Mesenchymal stem cell (in vitro differentiated cells and primary cell): ENCODE measurements at regions not wholly inside any gene's neighbourhood (a gene's known extent, or its start where the extent isn't known, plus 50 kb on each side); places are given as distances from the start of the nearest gene placed in this dataset.

Experiments
- DNase-seq: peaks from one replicate; pipeline ENCODE4 v3.0.0-alpha.2; 2013
- H2AFZ ChIP-seq: one replicate; pipeline ENCODE4 v1.6.1; 2013; ENCODE audit warnings: low read depth, mild to moderate bottlenecking, control low read depth, inconsistent platforms, low read length, moderate library complexity
- H2AK5ac ChIP-seq: 2 replicates; pipeline ENCODE4 v1.6.1; 2013; ENCODE audit warnings: low read length, moderate library complexity, mild to moderate bottlenecking, inconsistent platforms; ENCODE audit not compliant: severe bottlenecking
- H2BK120ac ChIP-seq: one replicate; pipeline ENCODE4 v1.6.1; 2013; ENCODE audit warnings: low read depth, mild to moderate bottlenecking, inconsistent platforms, low read length, moderate library complexity
- H2BK12ac ChIP-seq, 2 experiments: one replicate each; pipeline ENCODE4 v1.6.1; 2013; ENCODE audit warnings: inconsistent platforms in 2 of 2, low read length in 2 of 2, mild to moderate bottlenecking in 2 of 2, moderate library complexity in 2 of 2, control low read depth in 1 of 2
- H2BK15ac ChIP-seq: one replicate; pipeline ENCODE4 v1.6.1; 2013; ENCODE audit warnings: mild to moderate bottlenecking, low read depth, inconsistent platforms; ENCODE audit not compliant: poor library complexity, severe bottlenecking
- H2BK5ac ChIP-seq: 2 replicates; pipeline ENCODE4 v1.6.1; 2013; ENCODE audit warnings: low read depth, mild to moderate bottlenecking, low read length, control low read depth, inconsistent platforms; ENCODE audit not compliant: poor library complexity, severe bottlenecking
- H3K14ac ChIP-seq, 2 experiments: one replicate each; pipeline ENCODE4 v1.6.1; 2013; ENCODE audit warnings: inconsistent platforms in 2 of 2, low read length in 2 of 2, control low read depth in 1 of 2, mild to moderate bottlenecking in 1 of 2, moderate library complexity in 1 of 2
- H3K18ac ChIP-seq, 2 experiments: one replicate each; pipeline ENCODE4 v1.6.1; 2013; ENCODE audit warnings: inconsistent platforms in 2 of 2, low read length in 2 of 2, control low read depth in 1 of 2, low read depth in 1 of 2, mild to moderate bottlenecking in 1 of 2
- H3K23ac ChIP-seq, 2 experiments: one replicate each; pipeline ENCODE4 v1.6.1; 2013; ENCODE audit warnings: inconsistent platforms in 2 of 2, low read length in 2 of 2, mild to moderate bottlenecking in 2 of 2, moderate library complexity in 2 of 2, control low read depth in 1 of 2
- H3K27ac ChIP-seq: 2 replicates; pipeline ENCODE4 v1.5.1; 2013; ENCODE audit warnings: mild to moderate bottlenecking, moderate library complexity, low read length, control low read depth, inconsistent platforms; ENCODE audit not compliant: poor library complexity, severe bottlenecking
- H3K27me3 ChIP-seq, 2 experiments: 2 replicates each; pipeline versions ENCODE4 v1.6.1 to v1.7.0; 2013; ENCODE audit warnings: low read length in 2 of 2, mild to moderate bottlenecking in 2 of 2, moderate library complexity in 2 of 2, control low read depth in 1 of 2, inconsistent platforms in 1 of 2; ENCODE audit not compliant: control insufficient read depth in 1 of 2, insufficient read depth in 1 of 2
- H3K36me3 ChIP-seq, 2 experiments: 2 replicates each; pipeline versions ENCODE4 v1.6.1 to v1.7.0; 2013; ENCODE audit warnings: low read length in 2 of 2, control low read depth in 1 of 2, inconsistent platforms in 1 of 2, low read depth in 1 of 2, mild to moderate bottlenecking in 1 of 2; ENCODE audit not compliant: insufficient read depth in 2 of 2, control insufficient read depth in 1 of 2
- H3K4ac ChIP-seq, 2 experiments: one replicate each; pipeline ENCODE4 v1.6.1; 2013; ENCODE audit warnings: inconsistent platforms in 2 of 2, low read length in 2 of 2, mild to moderate bottlenecking in 2 of 2, moderate library complexity in 2 of 2, control low read depth in 1 of 2, low read depth in 1 of 2
- H3K4me1 ChIP-seq: 2 replicates; pipeline ENCODE4 v1.6.1; 2013; ENCODE audit warnings: low read depth, low read length, control low read depth; ENCODE audit not compliant: control insufficient read depth, insufficient read depth
- H3K4me2 ChIP-seq: 2 replicates; pipeline ENCODE4 v1.6.1; 2013; ENCODE audit warnings: low read length, mild to moderate bottlenecking, inconsistent platforms; ENCODE audit not compliant: poor library complexity, severe bottlenecking
- H3K4me3 ChIP-seq, 2 experiments: 2 replicates each; pipeline versions ENCODE4 v1.5.1 to v1.7.0; 2013; ENCODE audit warnings: low read length in 2 of 2, mild to moderate bottlenecking in 2 of 2, control low read depth in 1 of 2, low read depth in 1 of 2; ENCODE audit not compliant: insufficient read depth in 1 of 2
- H3K79me1 ChIP-seq: replicated peaks from 2 replicates; pipeline ENCODE4 v1.6.1; 2013; ENCODE audit warnings: mild to moderate bottlenecking, control low read depth, low read length, inconsistent platforms; ENCODE audit not compliant: poor library complexity, severe bottlenecking
- H3K9ac ChIP-seq: 2 replicates; pipeline ENCODE4 v1.7.0; 2013; ENCODE audit warnings: mild to moderate bottlenecking, low read length, moderate library complexity
- H3K9me3 ChIP-seq: 2 replicates; pipeline ENCODE4 v1.7.0; 2013; ENCODE audit warnings: mild to moderate bottlenecking, low read length; ENCODE audit not compliant: control insufficient read depth
- H4K8ac ChIP-seq: one replicate; pipeline ENCODE4 v1.6.1; 2013; ENCODE audit warnings: inconsistent platforms, mild to moderate bottlenecking, low read length, moderate library complexity
- H4K91ac ChIP-seq: one replicate; pipeline ENCODE4 v1.6.1; 2013; ENCODE audit warnings: mild to moderate bottlenecking, low read length, inconsistent platforms
- WGBS: methylation state at CpG from one replicate; pipeline ENCODE4 v1.1.7; 2013; ENCODE audit warnings: mixed read lengths; 5-methylcytosine and 5-hydroxymethylcytosine counted together

DNA sequence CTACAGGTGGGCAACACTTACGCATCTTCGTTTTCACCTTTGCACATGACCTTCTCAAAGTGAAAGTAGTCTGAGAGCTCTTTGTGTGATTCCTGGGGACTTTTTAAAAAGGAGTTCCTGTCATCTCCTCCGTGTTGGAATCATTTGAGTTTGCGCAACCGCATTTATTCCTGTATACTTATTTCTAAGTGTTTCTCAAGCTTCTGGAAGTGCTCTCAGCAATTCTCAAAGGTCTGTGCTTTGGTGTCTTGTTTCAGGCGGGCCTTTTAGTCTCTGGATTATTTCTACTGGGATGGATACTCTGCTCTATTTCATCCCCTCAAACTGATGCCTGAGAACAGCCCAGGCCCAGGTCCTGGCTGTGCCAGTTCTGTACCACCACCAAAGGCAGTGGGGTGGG, 226.5 kb upstream of the TUT7 start:
- Histone ChIP-seq H2BK5ac (no peak overlapping the region), H3K27ac (no peak overlapping the region), H4K8ac (no peak overlapping the region), H3K4me2 (no peak overlapping the region), H3K4me3 (peak overlapping the region in 1 of 2 experiments; percentile 36), H2BK12ac (no peak overlapping the region), H2BK15ac (no peak overlapping the region), H4K91ac (no peak overlapping the region), H3K79me1 (no peaks in the 10 kb centered on the region), H3K18ac (no peak overlapping the region), H3K27me3 (no peaks in the 10 kb centered on the region), H3K14ac (no peak overlapping the region), H3K9me3 (no peaks in the 10 kb centered on the region), H3K4me1 (no peaks in the 10 kb centered on the region), H3K4ac (no peak overlapping the region), H2BK120ac (no peak overlapping the region), H2AK5ac (no peak overlapping the region), H3K9ac (peak overlapping the region; percentile 13), H3K36me3 (no peaks in the 10 kb centered on the region), H3K23ac (no peak overlapping the region), H2AFZ (no peak overlapping the region)
- 88% methylated on average over 5 of the region's 6 CpGs for WGBS
- DNase-seq, result no peak

DNA sequence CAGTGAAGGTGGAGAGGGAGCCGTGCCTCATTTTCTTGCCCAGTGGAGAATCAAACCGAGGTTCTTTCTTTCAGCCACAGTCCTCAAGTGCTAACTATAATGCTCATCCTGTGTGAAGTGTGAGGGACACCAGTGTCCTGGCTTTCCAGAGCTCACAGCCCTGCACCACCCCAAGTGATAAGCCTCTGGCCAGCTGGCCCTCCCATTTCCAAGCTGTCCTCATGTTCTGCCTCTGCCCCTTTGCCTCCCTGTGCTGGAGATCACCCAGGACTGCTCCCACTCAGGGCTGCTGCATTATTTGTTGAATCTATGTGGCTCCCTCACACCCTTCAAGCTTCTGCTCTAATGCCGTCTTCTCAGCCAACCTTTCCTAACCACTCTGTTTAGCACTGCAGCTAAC, 224.5 kb upstream of the TUT7 start:
- Histone ChIP-seq H4K8ac (no peak overlapping the region), H2BK12ac (no peak overlapping the region), H2BK5ac (no peak overlapping the region), H2AFZ (no peak overlapping the region), H3K4ac (no peak overlapping the region), H3K23ac (no peak overlapping the region), H3K14ac (no peak overlapping the region), H4K91ac (no peak overlapping the region), H3K4me3 (no peak overlapping the region), H3K27me3 (no peaks in the 10 kb centered on the region), H3K27ac (no peak overlapping the region), H3K4me2 (no peak overlapping the region), H2AK5ac (no peak overlapping the region), H3K9ac (no peak overlapping the region), H2BK15ac (no peak overlapping the region), H2BK120ac (no peak overlapping the region), H3K79me1 (no peaks in the 10 kb centered on the region), H3K9me3 (no peaks in the 10 kb centered on the region), H3K4me1 (no peaks in the 10 kb centered on the region), H3K18ac (no peak overlapping the region), H3K36me3 (no peaks in the 10 kb centered on the region)
- WGBS, result 97% methylated on average over 2 of the region's 3 CpGs
- no peak for DNase-seq

DNA sequence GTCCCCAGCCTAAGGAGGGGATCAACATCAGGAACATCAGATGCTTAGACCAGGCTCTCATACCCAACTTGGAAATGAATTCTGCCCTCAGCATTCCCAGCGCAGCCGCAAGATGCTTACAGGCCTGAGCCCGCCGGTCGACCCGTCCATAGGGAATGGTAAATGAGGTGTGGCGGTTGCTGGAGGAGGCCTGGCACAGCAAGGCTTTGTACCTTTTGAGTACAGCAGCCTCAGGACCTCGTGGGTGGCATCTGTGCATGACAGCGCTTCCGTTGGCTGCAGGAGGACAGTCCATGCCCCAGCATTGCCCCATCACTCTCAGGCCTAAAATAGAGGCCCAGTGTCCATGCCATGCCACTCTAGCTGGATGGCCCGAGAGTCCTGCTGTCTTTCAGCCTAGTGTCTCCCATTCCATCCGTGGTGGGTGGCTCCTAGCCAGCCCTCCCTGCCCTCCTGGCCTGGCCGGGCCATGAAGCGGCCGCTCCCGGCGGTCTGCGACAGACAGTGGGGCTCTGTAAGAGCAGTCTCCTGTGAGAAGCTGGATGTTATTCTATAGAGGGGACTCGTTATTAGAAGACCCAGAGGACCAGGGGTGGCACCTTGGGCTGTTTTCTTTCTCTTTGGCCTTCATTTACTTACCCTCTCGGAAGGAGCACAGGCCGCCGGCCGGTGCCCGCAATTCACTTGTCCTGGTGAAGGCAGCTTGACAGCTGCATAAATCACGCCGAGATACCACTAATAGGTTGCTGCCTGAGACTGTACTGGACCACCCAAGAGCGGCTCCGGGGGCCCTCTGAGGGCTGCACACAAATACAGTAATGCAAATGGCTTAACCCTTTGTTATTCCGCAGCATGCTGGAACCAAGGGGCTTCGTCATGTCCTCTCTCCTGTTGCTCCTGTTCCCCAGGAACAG, 223.5 kb upstream of the TUT7 start:
- H3K27me3 ChIP-seq, result no peaks in the 10 kb centered on the region
- H3K14ac ChIP-seq, result no peak overlapping the region
- no peak overlapping the region for H4K8ac ChIP-seq
- H3K9ac ChIP-seq, result no peak overlapping the region
- H3K23ac ChIP-seq, result no peak overlapping the region
- no peak overlapping the region for H2AFZ ChIP-seq
- H3K79me1 ChIP-seq, result no peaks in the 10 kb centered on the region
- H2BK12ac ChIP-seq, result no peak overlapping the region
- no peak for DNase-seq
- no peak overlapping the region for H3K18ac ChIP-seq
- H2BK15ac ChIP-seq, result no peak overlapping the region
- no peaks in the 10 kb centered on the region for H3K9me3 ChIP-seq
- 78% methylated on average over 30 of the region's 30 CpGs for WGBS
- H3K36me3 ChIP-seq, result no peaks in the 10 kb centered on the region
- no peak overlapping the region for H4K91ac ChIP-seq
- H3K27ac ChIP-seq, result no peak overlapping the region
- no peak overlapping the region for H3K4ac ChIP-seq
- H2BK5ac ChIP-seq, result no peak overlapping the region
- no peak overlapping the region for H2BK120ac ChIP-seq
- H2AK5ac ChIP-seq, result no peak overlapping the region
- H3K4me3 ChIP-seq, result no peak overlapping the region
- H3K4me1 ChIP-seq, result no peaks in the 10 kb centered on the region
- no peak overlapping the region for H3K4me2 ChIP-seq

DNA sequence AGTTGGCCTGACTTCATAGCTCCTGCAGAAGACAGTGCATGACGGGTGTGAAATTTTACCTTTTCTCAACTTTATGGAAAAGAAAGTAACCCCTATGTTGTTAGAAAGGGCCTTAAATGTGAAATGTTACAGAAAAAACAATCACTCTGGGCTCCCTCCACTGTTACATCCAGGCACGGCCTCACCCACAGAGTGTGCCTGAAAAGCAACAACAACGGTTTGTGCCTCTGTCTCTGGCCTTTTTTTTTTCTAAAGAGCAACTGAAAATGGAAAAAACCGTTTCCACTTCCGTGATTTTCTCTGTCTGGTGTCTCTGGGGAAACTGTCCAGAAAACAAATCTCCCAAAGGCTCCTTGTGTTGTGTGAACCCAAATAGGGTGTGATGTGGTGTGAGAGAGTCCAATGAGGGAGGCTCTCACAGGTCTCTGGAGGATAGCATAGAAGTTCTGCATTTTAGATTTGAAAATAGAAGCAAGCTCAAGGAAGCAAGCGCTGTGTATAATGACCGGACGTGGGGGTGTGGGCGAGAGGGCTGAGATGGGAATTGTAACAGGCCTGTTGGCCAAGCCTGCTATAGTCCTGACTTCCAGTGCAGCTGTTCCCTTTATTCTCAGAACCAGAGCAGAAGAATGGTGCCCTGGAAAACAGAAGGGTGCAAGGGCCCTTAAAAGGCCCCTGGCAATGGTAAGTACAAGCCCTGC, 221.8 kb upstream of the TUT7 start:
- Histone ChIP-seq H3K18ac (no peak overlapping the region), H3K14ac (no peak overlapping the region), H3K9ac (peak overlapping the region; percentile 20), H2BK15ac (no peak overlapping the region), H3K9me3 (no peaks in the 10 kb centered on the region), H4K91ac (no peak overlapping the region), H2BK5ac (no peak overlapping the region), H3K27me3 (no peaks in the 10 kb centered on the region), H2BK120ac (no peak overlapping the region), H3K4ac (no peak overlapping the region), H3K79me1 (no peaks in the 10 kb centered on the region), H3K4me3 (no peak overlapping the region), H2AFZ (no peak overlapping the region), H3K36me3 (no peaks in the 10 kb centered on the region), H3K23ac (no peak overlapping the region), H2BK12ac (no peak overlapping the region), H2AK5ac (no peak overlapping the region), H3K4me1 (no peaks in the 10 kb centered on the region), H3K27ac (no peak overlapping the region), H4K8ac (no peak overlapping the region), H3K4me2 (no peak overlapping the region)
- no peak for DNase-seq
- WGBS, result 77% methylated on average over 8 of the region's 9 CpGs
